ENCODE measurements at regions not wholly inside any gene's neighbourhood (a gene's known extent, or its start where the extent isn't known, plus 50 kb on each side); places are given as distances from the start of the nearest gene placed in this dataset.

GRCh38 chr11:69545976-69546617 lies 64.6 kb downstream of the LINC01488 start:
- peaks cover 42% of the 10 kb centered on the region for H3K27me3 Mint-ChIP-seq
- peaks cover 7% of the 10 kb centered on the region for H3K9me3 Mint-ChIP-seq (ENCODE audit: low read depth)
- no peak for ATAC-seq
- peaks cover 2% of the 10 kb centered on the region for H3K36me3 Mint-ChIP-seq
- H3K27ac Mint-ChIP-seq = no peak overlapping the region
- peaks cover 15% of the 10 kb centered on the region for H3K4me1 Mint-ChIP-seq
- CTCF ChIA-PET = interaction anchor here (1.2 kb wide), 1 partner anchor 254 kb away, joined by 3 read pairs; no protein-coding TSS in a partner anchor
- no peak for DNase-seq
- H3K4me3 Mint-ChIP-seq = no peak overlapping the region

GRCh38 chr11:69546735-69547370 lies 65.4 kb downstream of the LINC01488 start:
- H3K4me3 Mint-ChIP-seq = peak overlapping the region; percentile 49
- peaks cover 42% of the 10 kb centered on the region for H3K27me3 Mint-ChIP-seq
- H3K27ac Mint-ChIP-seq = no peak overlapping the region
- ATAC-seq (peak; percentile 71), DNase-seq (peak; percentile 62)
- peaks cover 15% of the 10 kb centered on the region for H3K4me1 Mint-ChIP-seq
- H3K9me3 Mint-ChIP-seq (ENCODE audit: low read depth) = peaks cover 11% of the 10 kb centered on the region
- CTCF ChIA-PET = interaction anchor here (1.2 kb wide), 1 partner anchor 254 kb away, joined by 3 read pairs; no protein-coding TSS in a partner anchor
- peaks cover 2% of the 10 kb centered on the region for H3K36me3 Mint-ChIP-seq

DNA sequence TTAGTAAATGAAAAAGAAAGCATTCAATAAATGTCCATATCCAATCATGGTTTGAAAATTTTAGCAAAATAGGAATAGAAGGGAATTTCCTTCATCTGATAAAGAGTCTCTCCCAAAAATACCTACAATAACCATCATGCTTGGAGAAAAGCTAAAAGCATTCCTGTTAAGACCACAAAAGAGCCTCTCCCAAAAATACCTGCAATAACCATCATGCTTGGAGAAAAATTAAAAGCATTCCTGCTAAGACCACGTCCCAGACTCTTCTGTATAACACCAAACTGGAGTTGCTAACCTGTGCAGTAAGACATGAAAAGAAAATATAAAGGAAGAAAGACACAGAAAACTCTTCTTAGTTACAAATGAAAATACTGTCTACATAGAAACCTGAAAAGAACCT lies 69.4 kb downstream of the LINC01488 start:
- no peak overlapping the region for H3K4me3 Mint-ChIP-seq
- H3K4me1 Mint-ChIP-seq = peaks cover 14% of the 10 kb centered on the region
- peaks cover 13% of the 10 kb centered on the region for H3K9me3 Mint-ChIP-seq (ENCODE audit: low read depth)
- CTCF ChIA-PET = no interaction called here
- H3K36me3 Mint-ChIP-seq = peaks cover 2% of the 10 kb centered on the region
- no peak overlapping the region for H3K27ac Mint-ChIP-seq
- no peak for DNase-seq
- ATAC-seq = no peak
- H3K27me3 Mint-ChIP-seq = peaks cover 24% of the 10 kb centered on the region

DNA sequence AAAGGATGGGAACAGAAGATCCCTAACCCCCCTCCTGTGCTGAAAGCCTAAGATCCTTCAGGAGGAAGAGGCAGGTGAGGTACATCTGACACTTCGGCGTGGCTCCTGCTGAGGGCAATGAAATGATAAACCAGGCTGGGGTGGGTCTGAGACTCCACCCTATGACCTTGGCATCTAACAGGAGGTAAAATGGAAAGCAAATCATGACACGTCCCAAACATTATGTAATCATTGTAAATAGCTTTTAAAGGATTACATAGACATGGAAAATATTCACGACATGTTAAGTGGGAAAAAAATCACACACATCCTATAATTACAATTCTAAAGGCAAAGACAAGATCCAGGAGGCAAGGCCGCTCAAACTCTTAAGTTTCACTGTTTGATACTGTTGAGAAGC lies 70.5 kb downstream of the LINC01488 start:
- Mint-ChIP-seq H3K9me3 (ENCODE audit: low read depth) (peaks cover 13% of the 10 kb centered on the region), H3K4me1 (peaks cover 3% of the 10 kb centered on the region), H3K27ac (no peak overlapping the region), H3K4me3 (no peak overlapping the region), H3K36me3 (peaks cover 2% of the 10 kb centered on the region), H3K27me3 (peaks cover 22% of the 10 kb centered on the region)
- CTCF ChIA-PET = no interaction called here
- ATAC-seq (no peak), DNase-seq (no peak)

DNA sequence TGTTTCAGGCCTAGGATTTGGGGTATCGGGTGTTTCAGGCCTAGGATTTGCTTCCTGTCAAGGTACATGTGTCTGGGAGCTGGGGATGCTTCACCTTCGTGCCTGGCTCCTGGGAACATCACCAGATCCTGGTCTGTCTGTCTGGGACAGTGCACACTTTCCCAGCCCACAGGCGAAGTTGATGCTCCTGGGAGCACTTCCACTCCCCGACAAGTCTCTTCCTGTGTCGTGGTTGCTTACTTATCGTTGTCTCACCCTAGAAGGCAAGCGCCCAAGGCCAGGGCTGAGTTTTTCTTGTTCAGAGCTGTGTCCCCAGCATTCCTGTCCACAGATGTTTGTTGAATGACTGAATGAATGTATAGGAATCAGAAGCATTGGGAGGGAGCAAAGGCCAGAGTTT lies 71.5 kb downstream of the LINC01488 start:
- ATAC-seq (no peak), DNase-seq (no peak)
- Mint-ChIP-seq H3K9me3 (ENCODE audit: low read depth) (peaks cover 13% of the 10 kb centered on the region), H3K27me3 (peaks cover 15% of the 10 kb centered on the region), H3K4me1 (no peaks in the 10 kb centered on the region), H3K27ac (no peak overlapping the region), H3K36me3 (peaks cover 2% of the 10 kb centered on the region), H3K4me3 (no peak overlapping the region)
- CTCF ChIA-PET = no interaction called here

GRCh38 chr11:69553416-69554357 lies 72.2 kb downstream of the LINC01488 start:
- Mint-ChIP-seq H3K4me3 (no peak overlapping the region), H3K36me3 (peaks cover 2% of the 10 kb centered on the region), H3K27ac (no peak overlapping the region), H3K27me3 (peaks cover 17% of the 10 kb centered on the region), H3K4me1 (peaks cover 3% of the 10 kb centered on the region), H3K9me3 (ENCODE audit: low read depth) (peaks cover 13% of the 10 kb centered on the region)
- CTCF ChIA-PET = no interaction called here
- DNase-seq (no peak), ATAC-seq (no peak)

GRCh38 chr11:69554849-69555248 lies 73.4 kb downstream of the LINC01488 start:
- CTCF ChIA-PET = no interaction called here
- no peak overlapping the region for H3K4me3 Mint-ChIP-seq
- DNase-seq (no peak), ATAC-seq (no peak)
- no peaks in the 10 kb centered on the region for H3K36me3 Mint-ChIP-seq
- peaks cover 6% of the 10 kb centered on the region for H3K9me3 Mint-ChIP-seq (ENCODE audit: low read depth)
- peaks cover 18% of the 10 kb centered on the region for H3K27me3 Mint-ChIP-seq
- no peak overlapping the region for H3K27ac Mint-ChIP-seq
- peaks cover 9% of the 10 kb centered on the region for H3K4me1 Mint-ChIP-seq

DNA sequence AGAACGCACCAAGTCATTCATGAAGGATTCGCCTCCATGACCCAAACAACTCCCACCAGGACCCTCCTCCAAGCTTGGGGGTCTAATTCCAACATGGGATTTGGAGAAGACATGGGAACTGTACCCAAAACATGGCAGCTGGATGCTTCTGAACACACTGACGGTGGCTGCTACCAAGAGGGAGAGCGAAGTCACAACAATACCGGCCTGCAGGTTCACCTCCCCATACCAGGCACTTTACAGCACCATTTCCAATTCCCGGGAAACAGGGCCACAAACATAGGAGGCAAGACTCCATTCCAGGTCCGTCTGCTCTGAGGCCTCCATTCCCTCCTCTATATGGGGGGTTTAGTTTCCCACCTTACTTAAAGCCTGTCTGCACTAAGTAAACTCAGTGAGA lies 75.8 kb downstream of the LINC01488 start:
- Mint-ChIP-seq H3K4me1 (peaks cover 9% of the 10 kb centered on the region), H3K27ac (no peak overlapping the region), H3K36me3 (no peaks in the 10 kb centered on the region), H3K9me3 (ENCODE audit: low read depth) (no peaks in the 10 kb centered on the region), H3K4me3 (no peak overlapping the region), H3K27me3 (peaks cover 26% of the 10 kb centered on the region)
- CTCF ChIA-PET = no interaction called here
- DNase-seq = no peak
- ATAC-seq = no peak

- CTCF ChIA-PET = interaction anchor here (1.2 kb wide), 1 partner anchor 262 kb away, joined by 3 read pairs; no protein-coding TSS in a partner anchor
- no peak overlapping the region for H3K4me3 Mint-ChIP-seq
- no peaks in the 10 kb centered on the region for H3K36me3 Mint-ChIP-seq
- H3K27ac Mint-ChIP-seq = no peak overlapping the region
- no peak for DNase-seq
- peaks cover 26% of the 10 kb centered on the region for H3K27me3 Mint-ChIP-seq
- no peak for ATAC-seq
- peaks cover 9% of the 10 kb centered on the region for H3K4me1 Mint-ChIP-seq
- no peaks in the 10 kb centered on the region for H3K9me3 Mint-ChIP-seq (ENCODE audit: low read depth)
Observed at GRCh38 chr11:69558519-69558941, 77.1 kb downstream of the LINC01488 start.

DNA sequence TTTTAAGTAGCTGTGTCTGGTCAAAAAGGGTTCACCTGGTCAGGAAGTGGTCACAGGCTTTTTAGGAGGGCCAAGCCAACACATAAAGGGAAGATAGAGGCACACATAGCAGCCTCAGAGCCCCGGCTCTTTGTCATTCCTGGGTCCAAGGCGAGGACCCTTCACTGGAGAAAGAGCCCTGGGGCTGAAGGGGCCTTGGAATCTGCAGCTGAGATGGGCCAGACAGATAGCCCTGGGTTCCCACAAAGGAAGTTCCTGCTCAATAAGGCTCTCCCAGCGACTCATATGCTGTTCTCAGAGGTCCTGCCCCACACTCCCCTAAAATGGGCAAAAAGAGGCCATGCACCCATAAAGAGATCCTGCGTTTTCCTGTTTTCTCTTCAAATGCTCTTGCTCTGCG lies 77.7 kb downstream of the LINC01488 start:
- H3K27me3 Mint-ChIP-seq = peaks cover 26% of the 10 kb centered on the region
- H3K9me3 Mint-ChIP-seq (ENCODE audit: low read depth) = no peaks in the 10 kb centered on the region
- H3K4me1 Mint-ChIP-seq = peaks cover 9% of the 10 kb centered on the region
- CTCF ChIA-PET = interaction anchor here (1.2 kb wide), 1 partner anchor 262 kb away, joined by 3 read pairs; no protein-coding TSS in a partner anchor
- H3K27ac Mint-ChIP-seq = no peak overlapping the region
- H3K4me3 Mint-ChIP-seq = no peak overlapping the region
- H3K36me3 Mint-ChIP-seq = no peaks in the 10 kb centered on the region
- DNase-seq = no peak
- no peak for ATAC-seq

- Mint-ChIP-seq H3K9me3 (ENCODE audit: low read depth) (no peaks in the 10 kb centered on the region), H3K27ac (no peak overlapping the region), H3K4me3 (no peak overlapping the region), H3K27me3 (peaks cover 26% of the 10 kb centered on the region), H3K36me3 (no peaks in the 10 kb centered on the region), H3K4me1 (peaks cover 9% of the 10 kb centered on the region)
- no peak for ATAC-seq
- DNase-seq = no peak
- CTCF ChIA-PET = no interaction called here
Observed at GRCh38 chr11:69560141-69560790, 78.8 kb downstream of the LINC01488 start.

GRCh38 chr11:69562302-69562701 lies 78.7 kb upstream of the CCND1 start:
- ATAC-seq = no peak
- peaks cover 33% of the 10 kb centered on the region for H3K27me3 Mint-ChIP-seq
- no peaks in the 10 kb centered on the region for H3K36me3 Mint-ChIP-seq
- DNase-seq = no peak
- H3K4me3 Mint-ChIP-seq = no peak overlapping the region
- H3K9me3 Mint-ChIP-seq (ENCODE audit: low read depth) = no peaks in the 10 kb centered on the region
- H3K27ac Mint-ChIP-seq = no peak overlapping the region
- peaks cover 9% of the 10 kb centered on the region for H3K4me1 Mint-ChIP-seq
- CTCF ChIA-PET = no interaction called here

DNA sequence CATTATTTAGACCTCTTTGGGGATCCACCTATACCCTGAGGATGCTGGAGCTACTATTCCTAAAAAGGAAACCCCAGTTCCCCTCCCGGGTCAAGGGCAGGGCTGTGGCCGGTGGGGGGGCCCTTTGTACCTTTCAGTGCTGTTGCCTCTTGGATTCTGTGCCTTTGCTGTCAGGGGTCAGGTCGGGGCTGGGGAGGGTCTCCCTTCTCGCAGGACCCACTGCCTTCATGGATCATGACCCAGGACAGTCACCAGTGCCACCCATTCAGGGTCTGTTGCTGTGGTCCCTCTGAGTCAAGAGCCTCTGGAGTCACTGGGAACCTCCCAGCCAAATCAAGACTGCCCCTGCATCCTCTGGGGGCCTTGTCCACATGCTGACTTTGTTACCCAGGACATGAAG lies 78.1 kb upstream of the CCND1 start:
- Mint-ChIP-seq H3K9me3 (ENCODE audit: low read depth) (no peaks in the 10 kb centered on the region), H3K4me1 (peaks cover 9% of the 10 kb centered on the region), H3K36me3 (no peaks in the 10 kb centered on the region), H3K4me3 (no peak overlapping the region), H3K27me3 (peaks cover 33% of the 10 kb centered on the region), H3K27ac (no peak overlapping the region)
- DNase-seq (no peak), ATAC-seq (no peak)
- CTCF ChIA-PET = no interaction called here

All from activated CD8-positive, alpha-beta memory T cell treated with anti-CD3 and anti-CD28 coated beads, Interleukin-2, amount 10 ng/mL, durations not matched to agents 7 days and 5 days (primary cell).